PFSK-1 (cell line): ENCODE measurements at regions not wholly inside any gene's neighbourhood (a gene's known extent, or its start where the extent isn't known, plus 50 kb on each side); places are given as distances from the start of the nearest gene placed in this dataset.

Experiments used
- TAF1 ChIP-seq: IDR thresholded peaks from 2 replicates; pipeline ENCODE4 v1.6.1; 2012; ENCODE audit warnings: low read length, control low read depth, borderline replicate concordance; ENCODE audit not compliant: insufficient read depth
- TF ChIP-seq, protein P1 (sequence below), 2 experiments: IDR thresholded peaks; 2 replicates each; pipeline versions ENCODE4 v1.6.1 to v1.8.0; 2011 to 2012; ENCODE audit warnings: low read depth in 2 of 2, low read length in 2 of 2, control low read depth in 1 of 2, inconsistent platforms in 1 of 2, mild to moderate bottlenecking in 1 of 2, moderate library complexity in 1 of 2; ENCODE audit not compliant: insufficient read depth in 1 of 2

DNA sequence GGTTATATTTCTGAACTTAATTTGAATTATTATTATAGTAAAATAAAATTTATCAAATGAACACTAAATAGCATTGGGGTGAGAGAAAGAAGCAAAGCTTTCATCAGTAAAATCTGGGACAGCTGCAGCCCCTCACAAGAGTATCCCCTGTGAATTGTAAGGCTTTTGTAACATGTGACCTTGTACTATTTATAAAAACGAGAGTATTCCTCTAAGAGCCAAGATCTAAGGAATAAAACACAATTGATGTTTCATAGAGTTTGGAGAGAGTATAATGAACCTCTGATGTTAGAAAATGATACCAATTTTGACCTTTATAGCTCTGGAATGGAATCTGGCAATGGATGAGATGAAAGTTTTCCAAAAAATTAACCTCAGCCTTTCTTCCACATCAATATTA, 617.2 kb upstream of the ID4 start:
- TF ChIP-seq, protein P1, sequence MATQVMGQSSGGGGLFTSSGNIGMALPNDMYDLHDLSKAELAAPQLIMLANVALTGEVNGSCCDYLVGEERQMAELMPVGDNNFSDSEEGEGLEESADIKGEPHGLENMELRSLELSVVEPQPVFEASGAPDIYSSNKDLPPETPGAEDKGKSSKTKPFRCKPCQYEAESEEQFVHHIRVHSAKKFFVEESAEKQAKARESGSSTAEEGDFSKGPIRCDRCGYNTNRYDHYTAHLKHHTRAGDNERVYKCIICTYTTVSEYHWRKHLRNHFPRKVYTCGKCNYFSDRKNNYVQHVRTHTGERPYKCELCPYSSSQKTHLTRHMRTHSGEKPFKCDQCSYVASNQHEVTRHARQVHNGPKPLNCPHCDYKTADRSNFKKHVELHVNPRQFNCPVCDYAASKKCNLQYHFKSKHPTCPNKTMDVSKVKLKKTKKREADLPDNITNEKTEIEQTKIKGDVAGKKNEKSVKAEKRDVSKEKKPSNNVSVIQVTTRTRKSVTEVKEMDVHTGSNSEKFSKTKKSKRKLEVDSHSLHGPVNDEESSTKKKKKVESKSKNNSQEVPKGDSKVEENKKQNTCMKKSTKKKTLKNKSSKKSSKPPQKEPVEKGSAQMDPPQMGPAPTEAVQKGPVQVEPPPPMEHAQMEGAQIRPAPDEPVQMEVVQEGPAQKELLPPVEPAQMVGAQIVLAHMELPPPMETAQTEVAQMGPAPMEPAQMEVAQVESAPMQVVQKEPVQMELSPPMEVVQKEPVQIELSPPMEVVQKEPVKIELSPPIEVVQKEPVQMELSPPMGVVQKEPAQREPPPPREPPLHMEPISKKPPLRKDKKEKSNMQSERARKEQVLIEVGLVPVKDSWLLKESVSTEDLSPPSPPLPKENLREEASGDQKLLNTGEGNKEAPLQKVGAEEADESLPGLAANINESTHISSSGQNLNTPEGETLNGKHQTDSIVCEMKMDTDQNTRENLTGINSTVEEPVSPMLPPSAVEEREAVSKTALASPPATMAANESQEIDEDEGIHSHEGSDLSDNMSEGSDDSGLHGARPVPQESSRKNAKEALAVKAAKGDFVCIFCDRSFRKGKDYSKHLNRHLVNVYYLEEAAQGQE (IDR thresholded peaks at IDR 0.05; ENCODE audit: insufficient read depth in 1 of 2, low read depth in 2 of 2, low read length in 2 of 2) = no peak
- TF ChIP-seq TAF1 = no peak
